ENCODE measurements at regions not wholly inside any gene's neighbourhood (a gene's known extent, or its start where the extent isn't known, plus 50 kb on each side); places are given as distances from the start of the nearest gene placed in this dataset.
A peak's percentile ranks its signal among the peaks of the same experiment; 100 is the strongest.
"Not testable (repeated sequence)": the region's sequence is repeated elsewhere in the genome, so short reads cannot be mapped to it uniquely, and the experiment has no call there.

GRCh38 chr18:39611381-39612100, 2045.9 kb upstream of the CELF4 start:
- no peak for DNase-seq

- DNase-seq = no peak
Measured at GRCh38 chr18:39607034-39607433, 2041.4 kb upstream of the CELF4 start.

- DNase-seq = peak; percentile 12
Measured at GRCh38 chr18:39604836-39605235, 2039.2 kb upstream of the CELF4 start.

- DNase-seq = no peak
Measured at GRCh38 chr18:39602131-39602530, 2036.5 kb upstream of the CELF4 start.

GRCh38 chr18:39600894-39601293, 2035.3 kb upstream of the CELF4 start:
- DNase-seq = no peak

- DNase-seq = no peak
Measured at GRCh38 chr18:39599251-39599650, 2033.7 kb upstream of the CELF4 start.

- DNase-seq = peak; percentile 14
Measured at GRCh38 chr18:39596891-39597290, 2031.3 kb upstream of the CELF4 start.

GRCh38 chr18:39596221-39596620, 2030.6 kb upstream of the CELF4 start:
- DNase-seq = no peak

GRCh38 chr18:39594206-39594605, 2028.6 kb upstream of the CELF4 start:
- DNase-seq = no peak

- DNase-seq = no peak
Measured at GRCh38 chr18:39591649-39592048, 2026.1 kb upstream of the CELF4 start.

- DNase-seq = no peak
Measured at GRCh38 chr18:39589496-39589895, 2023.9 kb upstream of the CELF4 start.

- no peak for DNase-seq
Measured at GRCh38 chr18:39587586-39587985, 2022.0 kb upstream of the CELF4 start.

- DNase-seq = no peak
Measured at GRCh38 chr18:39586741-39587140, 2021.1 kb upstream of the CELF4 start.

- no peak for DNase-seq
Measured at GRCh38 chr18:39574897-39575296, 2009.3 kb upstream of the CELF4 start.

GRCh38 chr18:39571511-39571910, 2005.9 kb upstream of the CELF4 start:
- DNase-seq = peak; percentile 58

GRCh38 chr18:39565551-39566230, 2000.1 kb upstream of the CELF4 start:
- not testable (repeated sequence) for DNase-seq

GRCh38 chr18:39564716-39565115, 1999.1 kb upstream of the CELF4 start:
- no peak for DNase-seq

GRCh38 chr18:39561126-39561525, 1995.5 kb upstream of the CELF4 start:
- DNase-seq = no peak

- DNase-seq = no peak
Measured at GRCh38 chr18:39558658-39559057, 1993.1 kb upstream of the CELF4 start.

- no peak for DNase-seq
Measured at GRCh38 chr18:39555496-39555895, 1989.9 kb upstream of the CELF4 start.

GRCh38 chr18:39550701-39551100, 1985.1 kb upstream of the CELF4 start:
- no peak for DNase-seq

GRCh38 chr18:39549144-39549543, 1983.5 kb upstream of the CELF4 start:
- no peak for DNase-seq

GRCh38 chr18:39531659-39532058, 1966.1 kb upstream of the CELF4 start:
- no peak for DNase-seq

GRCh38 chr18:39529358-39529757, 1963.8 kb upstream of the CELF4 start:
- DNase-seq = no peak

GRCh38 chr18:39527465-39527864, 1961.9 kb upstream of the CELF4 start:
- no peak for DNase-seq
